CD14-positive monocyte (primary cell): ENCODE measurements at regions not wholly inside any gene's neighbourhood (a gene's known extent, or its start where the extent isn't known, plus 50 kb on each side); places are given as distances from the start of the nearest gene placed in this dataset.

ENCODE experiments used
- DNase-seq, 3 donors: peaks; one replicate each; pipeline ENCODE4 v3.0.0-alpha.2; 2011 to 2022
- H2AFZ ChIP-seq: 2 replicates; pipeline ENCODE4 v1.6.0; 2012; ENCODE audit warnings: mild to moderate bottlenecking, low read depth, low read length, inconsistent platforms; ENCODE audit not compliant: insufficient read depth, poor library complexity, severe bottlenecking
- H3K27ac ChIP-seq, 2 donors: 1 replicate in 1 of 2; 2 replicates in 1 of 2; pipeline ENCODE4 v1.5.1; 2012 to 2013; ENCODE audit warnings: low read length in 2 of 2, control low read depth in 1 of 2, inconsistent platforms in 1 of 2, low read depth in 1 of 2, mild to moderate bottlenecking in 1 of 2
- H3K27me3 ChIP-seq, 2 donors: one replicate each; pipeline versions ENCODE4 v1.6.0 to v1.6.1; 2011 to 2013; ENCODE audit warnings: low read length in 2 of 2; ENCODE audit not compliant: control insufficient read depth in 2 of 2, insufficient read depth in 2 of 2
- H3K36me3 ChIP-seq, 2 donors: replicated peaks in 1 of 2; 1 replicate in 1 of 2; 2 replicates in 1 of 2; pipeline versions ENCODE4 v1.5.1 to v1.6.1; 2012 to 2013; ENCODE audit warnings: low read length in 2 of 2, control low read depth in 1 of 2, inconsistent platforms in 1 of 2, mild to moderate bottlenecking in 1 of 2; ENCODE audit not compliant: insufficient read depth in 2 of 2, control insufficient read depth in 1 of 2
- H3K4me1 ChIP-seq, 2 donors: 1 replicate in 1 of 2; 2 replicates in 1 of 2; pipeline versions ENCODE4 v1.5.1 to v1.6.1; 2012 to 2013; ENCODE audit warnings: low read length in 2 of 2, control low read depth in 1 of 2, inconsistent platforms in 1 of 2, mild to moderate bottlenecking in 1 of 2, moderate library complexity in 1 of 2; ENCODE audit not compliant: insufficient read depth in 2 of 2, control insufficient read depth in 1 of 2
- H3K4me2 ChIP-seq: replicated peaks from 2 replicates; pipeline ENCODE3; 2012; ENCODE audit warnings: low read length, moderate library complexity, mild to moderate bottlenecking; ENCODE audit not compliant: poor library complexity, severe bottlenecking; ENCODE audit errors: extremely low read depth
- H3K4me3 ChIP-seq, 3 experiments: fragments of 200-600 bp in 1 of 3; sonication (generic) in 1 of 3; replicated peaks in 1 of 3; 1 replicate in 2 of 3; 2 replicates in 1 of 3; pipeline ENCODE4 v1.5.1; 2011 to 2013; ENCODE audit warnings: low read length in 3 of 3, mild to moderate bottlenecking in 3 of 3, control low read depth in 2 of 3, low read depth in 2 of 3, inconsistent platforms in 1 of 3, moderate library complexity in 1 of 3
- H3K79me2 ChIP-seq: 2 replicates; pipeline ENCODE4 v1.6.0; 2012; ENCODE audit warnings: mild to moderate bottlenecking, control low read depth, inconsistent platforms, low read length, moderate library complexity; ENCODE audit not compliant: insufficient read depth
- H3K9ac ChIP-seq: 2 replicates; pipeline ENCODE4 v1.6.0; 2017; ENCODE audit warnings: low read length, mild to moderate bottlenecking; ENCODE audit not compliant: insufficient read depth, poor library complexity, severe bottlenecking
- H3K9me3 ChIP-seq, 2 donors: replicated peaks in 1 of 2; 1 replicate in 1 of 2; 2 replicates in 1 of 2; pipeline versions ENCODE4 v1.5.1 to v1.6.1; 2012 to 2013; ENCODE audit warnings: low read length in 2 of 2, control low read depth in 1 of 2; ENCODE audit not compliant: control insufficient read depth in 1 of 2, insufficient read depth in 1 of 2
- H4K20me1 ChIP-seq: 2 replicates; pipeline ENCODE4 v1.6.0; 2012; ENCODE audit warnings: mild to moderate bottlenecking, low read length, control low read depth, moderate library complexity; ENCODE audit not compliant: insufficient read depth
- H3K27ac Mint-ChIP-seq, 7 donors: one replicate each; pipeline ENCODE4 v1.8.0; 2020; ENCODE audit warnings: mild to moderate bottlenecking in 7 of 7, mixed read lengths in 7 of 7, moderate library complexity in 6 of 7, inconsistent platforms in 2 of 7
- H3K27me3 Mint-ChIP-seq, 3 donors: one replicate each; pipeline ENCODE4 v1.8.0; 2021 to 2022; ENCODE audit warnings: low read depth in 3 of 3, mild to moderate bottlenecking in 3 of 3, mixed read lengths in 3 of 3, moderate library complexity in 3 of 3, inconsistent platforms in 1 of 3
- H3K36me3 Mint-ChIP-seq, 2 donors: one replicate each; pipeline ENCODE4 v1.8.0; 2020; ENCODE audit warnings: mixed read lengths in 2 of 2, inconsistent platforms in 1 of 2, mild to moderate bottlenecking in 1 of 2
- H3K4me1 Mint-ChIP-seq: one replicate; pipeline ENCODE4 v1.8.0; 2020; ENCODE audit warnings: mild to moderate bottlenecking, mixed read lengths
- H3K4me3 Mint-ChIP-seq, 2 donors: one replicate each; pipeline ENCODE4 v1.8.0; 2020; ENCODE audit warnings: mild to moderate bottlenecking in 2 of 2, mixed read lengths in 2 of 2, moderate library complexity in 1 of 2
- H3K9me3 Mint-ChIP-seq, 7 donors: one replicate each; pipeline ENCODE4 v1.8.0; 2020 to 2022; ENCODE audit warnings: mixed read lengths in 7 of 7, mild to moderate bottlenecking in 6 of 7, moderate library complexity in 6 of 7, inconsistent platforms in 2 of 7
- CTCF ChIP-seq: fragments of 200-600 bp; IDR thresholded peaks from one replicate; pipeline ENCODE4 v1.8.0; 2022; ENCODE audit warnings: antibody characterized with exemption, mild to moderate bottlenecking
- WGBS: methylation state at CpG from one replicate; pipeline ENCODE4 v1.1.5; 2013; ENCODE audit warnings: missing lambda C conversion rate; ENCODE audit not compliant: insufficient coverage; 5-methylcytosine and 5-hydroxymethylcytosine counted together
- intact Hi-C, 2 donors: fragments of 100-400 bp; cut with micrococcal nuclease; formaldehyde crosslinking; loops; one replicate each; pipeline versions ENCODE4 v1.15.0 to v1.15.1; 2023

GRCh38 chr13:33606692-33607091 lies 211.3 kb upstream of the RFC3 start:
- H3K79me2 ChIP-seq: no peaks in the 10 kb centered on the region
- H4K20me1 ChIP-seq: no peaks in the 10 kb centered on the region
- no peak for TF ChIP-seq CTCF
- H3K9ac ChIP-seq: no peak overlapping the region
- intact Hi-C loops: no loop called here
- H3K4me1 ChIP-seq: no peaks in the 10 kb centered on the region
- H2AFZ ChIP-seq: no peak overlapping the region
- no peak overlapping the region for H3K4me3 ChIP-seq
- H3K9me3 ChIP-seq: peaks cover 0 to 14% of the 10 kb centered on the region in 2 donors
- no peaks in the 10 kb centered on the region for H3K36me3 Mint-ChIP-seq
- no peak overlapping the region for H3K27ac ChIP-seq
- H3K4me1 Mint-ChIP-seq: no peaks in the 10 kb centered on the region
- no peak for DNase-seq
- WGBS: 87% methylated on average over 5 of the region's 7 CpGs
- H3K4me2 ChIP-seq: no peak overlapping the region
- H3K4me3 Mint-ChIP-seq: no peak overlapping the region
- H3K27me3 Mint-ChIP-seq: peaks cover 0 to 1% (median 0%) of the 10 kb centered on the region in 3 donors
- H3K36me3 ChIP-seq: no peaks in the 10 kb centered on the region
- H3K9me3 Mint-ChIP-seq: peaks cover 8 to 37% (median 20%) of the 10 kb centered on the region in 7 donors
- H3K27ac Mint-ChIP-seq: no peak overlapping the region
- H3K27me3 ChIP-seq: no peaks in the 10 kb centered on the region

- H3K27me3 ChIP-seq: no peaks in the 10 kb centered on the region
- no peak for TF ChIP-seq CTCF
- no peaks in the 10 kb centered on the region for H4K20me1 ChIP-seq
- no peak overlapping the region for H3K9ac ChIP-seq
- Mint-ChIP-seq H3K36me3 (no peaks in the 10 kb centered on the region), H3K4me1 (no peaks in the 10 kb centered on the region), H3K27ac (peak overlapping the region in 1 of 7 donors; percentile 10), H3K27me3 (peaks cover 1 to 2% (median 2%) of the 10 kb centered on the region in 3 donors), H3K9me3 (peaks cover 3 to 14% (median 10%) of the 10 kb centered on the region in 7 donors), H3K4me3 (no peak overlapping the region)
- H3K79me2 ChIP-seq: no peaks in the 10 kb centered on the region
- no peak overlapping the region for H3K27ac ChIP-seq
- H3K9me3 ChIP-seq: peaks cover 0 to 8% of the 10 kb centered on the region in 2 donors
- H3K4me2 ChIP-seq: no peak overlapping the region
- 94% methylated on average over 15 of the region's 27 CpGs for WGBS
- intact Hi-C loops: no loop called here
- H3K4me3 ChIP-seq: no peak overlapping the region
- no peak overlapping the region for H2AFZ ChIP-seq
- no peaks in the 10 kb centered on the region for H3K4me1 ChIP-seq
- no peaks in the 10 kb centered on the region for H3K36me3 ChIP-seq
- no peak for DNase-seq
Measured at GRCh38 chr13:33610438-33611120, 207.4 kb upstream of the RFC3 start.
